IPS-20b (cell line): ENCODE measurements at regions not wholly inside any gene's neighbourhood (a gene's known extent, or its start where the extent isn't known, plus 50 kb on each side); places are given as distances from the start of the nearest gene placed in this dataset.

Experiments
- H3K27ac ChIP-seq: one replicate; pipeline ENCODE4 v1.5.1; 2013; ENCODE audit warnings: low read length
- H3K27me3 ChIP-seq: 2 replicates; pipeline ENCODE4 v1.6.1; 2013; ENCODE audit warnings: mild to moderate bottlenecking, low read length, inconsistent platforms; ENCODE audit not compliant: insufficient read depth
- H3K36me3 ChIP-seq: 2 replicates; pipeline ENCODE4 v1.6.1; 2013; ENCODE audit warnings: low read depth, mild to moderate bottlenecking, inconsistent platforms, low read length, moderate library complexity; ENCODE audit not compliant: insufficient read depth
- H3K4me1 ChIP-seq: 2 replicates; pipeline ENCODE4 v1.6.1; 2013; ENCODE audit warnings: mild to moderate bottlenecking, control low read depth, inconsistent platforms, low read length, moderate library complexity; ENCODE audit not compliant: insufficient read depth
- H3K4me3 ChIP-seq: 2 replicates; pipeline ENCODE4 v1.5.1; 2013; ENCODE audit warnings: mild to moderate bottlenecking, low read length, inconsistent platforms
- H3K9ac ChIP-seq: 2 replicates; pipeline ENCODE4 v1.6.1; 2013; ENCODE audit warnings: low read depth, mild to moderate bottlenecking, inconsistent platforms, low read length, moderate library complexity
- H3K9me3 ChIP-seq: 2 replicates; pipeline ENCODE4 v1.6.1; 2013; ENCODE audit warnings: mild to moderate bottlenecking, low read depth, low read length, inconsistent platforms; ENCODE audit not compliant: insufficient read depth

- no peaks in the 10 kb centered on the region for H3K27me3 ChIP-seq
- no peak overlapping the region for H3K27ac ChIP-seq
- no peaks in the 10 kb centered on the region for H3K9me3 ChIP-seq
- H3K36me3 ChIP-seq, result no peaks in the 10 kb centered on the region
- H3K4me1 ChIP-seq, result no peaks in the 10 kb centered on the region
- no peak overlapping the region for H3K9ac ChIP-seq
- no peak overlapping the region for H3K4me3 ChIP-seq
Observed at GRCh38 chr18:54100920-54101470, 123.5 kb downstream of the MBD2 start.

GRCh38 chr18:54100466-54100865 lies 124.0 kb downstream of the MBD2 start:
- Histone ChIP-seq H3K4me3 (no peak overlapping the region), H3K36me3 (no peaks in the 10 kb centered on the region), H3K27me3 (no peaks in the 10 kb centered on the region), H3K9ac (no peak overlapping the region), H3K27ac (no peak overlapping the region), H3K9me3 (no peaks in the 10 kb centered on the region), H3K4me1 (no peaks in the 10 kb centered on the region)

- no peak overlapping the region for H3K27ac ChIP-seq
Observed at GRCh38 chr18:54094474-54094873, 130.0 kb downstream of the MBD2 start.

GRCh38 chr18:54090856-54091255 lies 133.6 kb downstream of the MBD2 start:
- H3K27me3 ChIP-seq, result no peaks in the 10 kb centered on the region
- H3K27ac ChIP-seq, result no peak overlapping the region
- H3K9ac ChIP-seq, result no peak overlapping the region
- H3K4me3 ChIP-seq, result no peak overlapping the region
- no peaks in the 10 kb centered on the region for H3K36me3 ChIP-seq
- H3K4me1 ChIP-seq, result peaks cover 3% of the 10 kb centered on the region; the same call in 1 of the 2 replicates
- H3K9me3 ChIP-seq, result no peaks in the 10 kb centered on the region

More at GRCh38 chr18:54094474-54094873, 130.0 kb downstream of the MBD2 start:
- no peak overlapping the region for H3K4me3 ChIP-seq
- H3K9me3 ChIP-seq, result no peaks in the 10 kb centered on the region
- no peaks in the 10 kb centered on the region for H3K4me1 ChIP-seq
- no peaks in the 10 kb centered on the region for H3K27me3 ChIP-seq
- no peak overlapping the region for H3K9ac ChIP-seq
- no peaks in the 10 kb centered on the region for H3K36me3 ChIP-seq

GRCh38 chr18:54089749-54090459 lies 134.6 kb downstream of the MBD2 start:
- Histone ChIP-seq H3K9ac (no peak overlapping the region), H3K27me3 (no peaks in the 10 kb centered on the region), H3K4me1 (peaks cover 3% of the 10 kb centered on the region; the same call in 1 of the 2 replicates)

GRCh38 chr18:54086863-54087262 lies 137.6 kb downstream of the MBD2 start:
- Histone ChIP-seq H3K4me1 (peaks cover 3% of the 10 kb centered on the region; the same call in 1 of the 2 replicates), H3K27ac (no peak overlapping the region), H3K36me3 (no peaks in the 10 kb centered on the region), H3K9me3 (peaks cover 12% of the 10 kb centered on the region), H3K27me3 (no peaks in the 10 kb centered on the region), H3K9ac (no peak overlapping the region), H3K4me3 (no peak overlapping the region)

More at GRCh38 chr18:54089749-54090459, 134.6 kb downstream of the MBD2 start:
- Histone ChIP-seq H3K4me3 (no peak overlapping the region), H3K36me3 (no peaks in the 10 kb centered on the region), H3K9me3 (no peaks in the 10 kb centered on the region), H3K27ac (no peak overlapping the region)

GRCh38 chr18:54086046-54086802 lies 138.2 kb downstream of the MBD2 start:
- H3K9me3 ChIP-seq, result peaks cover 12% of the 10 kb centered on the region
- H3K27ac ChIP-seq, result no peak overlapping the region
- no peaks in the 10 kb centered on the region for H3K36me3 ChIP-seq
- no peaks in the 10 kb centered on the region for H3K27me3 ChIP-seq
- H3K4me3 ChIP-seq, result no peak overlapping the region
- H3K4me1 ChIP-seq, result peaks cover 3% of the 10 kb centered on the region; the same call in 1 of the 2 replicates
- H3K9ac ChIP-seq, result no peak overlapping the region

GRCh38 chr18:54080858-54081257 lies 143.6 kb downstream of the MBD2 start:
- H3K9ac ChIP-seq, result no peak overlapping the region
- no peak overlapping the region for H3K4me3 ChIP-seq
- no peaks in the 10 kb centered on the region for H3K27me3 ChIP-seq
- peaks cover 12% of the 10 kb centered on the region for H3K9me3 ChIP-seq
- no peaks in the 10 kb centered on the region; the same call in 1 of the 2 replicates for H3K4me1 ChIP-seq
- H3K27ac ChIP-seq, result no peak overlapping the region
- no peaks in the 10 kb centered on the region for H3K36me3 ChIP-seq

GRCh38 chr18:54076166-54076565 lies 148.3 kb downstream of the MBD2 start:
- H3K27me3 ChIP-seq, result no peaks in the 10 kb centered on the region
- H3K9ac ChIP-seq, result no peak overlapping the region
- no peaks in the 10 kb centered on the region for H3K36me3 ChIP-seq
- no peak overlapping the region for H3K4me3 ChIP-seq
- no peaks in the 10 kb centered on the region for H3K9me3 ChIP-seq
- no peaks in the 10 kb centered on the region for H3K4me1 ChIP-seq
- no peak overlapping the region for H3K27ac ChIP-seq

- H3K4me3 ChIP-seq, result no peak overlapping the region
Observed at GRCh38 chr18:54075689-54076088, 148.8 kb downstream of the MBD2 start.

GRCh38 chr18:54069729-54070128 lies 154.7 kb downstream of the MBD2 start:
- H3K27ac ChIP-seq, result no peak overlapping the region
- H3K4me1 ChIP-seq, result peaks cover 13% of the 10 kb centered on the region
- no peaks in the 10 kb centered on the region for H3K27me3 ChIP-seq
- H3K4me3 ChIP-seq, result no peak overlapping the region
- H3K36me3 ChIP-seq, result no peaks in the 10 kb centered on the region
- H3K9ac ChIP-seq, result no peak overlapping the region
- no peaks in the 10 kb centered on the region for H3K9me3 ChIP-seq

More at GRCh38 chr18:54075689-54076088, 148.8 kb downstream of the MBD2 start:
- Histone ChIP-seq H3K4me1 (no peaks in the 10 kb centered on the region; the same call in 1 of the 2 replicates), H3K9me3 (no peaks in the 10 kb centered on the region), H3K36me3 (no peaks in the 10 kb centered on the region), H3K27me3 (no peaks in the 10 kb centered on the region), H3K27ac (no peak overlapping the region), H3K9ac (no peak overlapping the region)
